IMR-90 (cell line): ENCODE measurements at regions not wholly inside any gene's neighbourhood (a gene's known extent, or its start where the extent isn't known, plus 50 kb on each side); places are given as distances from the start of the nearest gene placed in this dataset.

Experiments used
- ATAC-seq: fragments of 200-7000 bp; cut with Tn5 transposase; 2 replicates; pipeline ENCODE4 v1.9.1; 2020; ENCODE audit warnings: low read depth, mild to moderate bottlenecking, moderate library complexity
- BruUV-seq: library from RNA; stranded (reverse); fragments of 400-500 nt; replicated peaks from 2 replicates; lab custom pipeline; 2021; lab: Mats Ljungman, UMichigan
- CTCF ChIA-PET: fragments of 300-600 bp; formaldehyde crosslinking; extraction: SDS; loops from one replicate; lab custom pipeline; 2021; ENCODE audit warnings: antibody characterized with exemption; lab: Yijun Ruan, JAX
- POLR2A ChIA-PET: fragments of 300-600 bp; sonication (Branson Sonifier 250); formaldehyde crosslinking; loops from one replicate; lab custom pipeline; 2022; ENCODE audit warnings: antibody characterized with exemption; ENCODE audit not compliant: unreplicated experiment; lab: Charles Lee
- DNase-seq: peaks from one replicate; pipeline ENCODE4 v3.0.0; 2013
- H2AFZ ChIP-seq: replicated peaks from 2 replicates; pipeline ENCODE3; 2013; ENCODE audit warnings: low read length, mild to moderate bottlenecking; ENCODE audit not compliant: poor library complexity
- H2AK5ac ChIP-seq: 2 replicates; pipeline ENCODE4 v1.6.1; 2013; ENCODE audit warnings: low read depth, low read length, inconsistent platforms
- H2AK9ac ChIP-seq: replicated peaks from 2 replicates; pipeline ENCODE3; 2013; ENCODE audit warnings: mild to moderate bottlenecking, low read depth, low read length, moderate library complexity; ENCODE audit not compliant: poor library complexity
- H2BK120ac ChIP-seq: 2 replicates; pipeline ENCODE4 v1.6.1; 2013; ENCODE audit warnings: low read depth, low read length, inconsistent platforms
- H2BK15ac ChIP-seq: 3 replicates; pipeline ENCODE4 v1.6.1; 2013; ENCODE audit warnings: low read depth, low read length, inconsistent platforms
- H2BK20ac ChIP-seq: 2 replicates; pipeline ENCODE4 v1.6.1; 2013; ENCODE audit warnings: low read depth, mild to moderate bottlenecking, inconsistent platforms, low read length, moderate library complexity
- H2BK5ac ChIP-seq: 2 replicates; pipeline ENCODE4 v1.6.1; 2013; ENCODE audit warnings: mild to moderate bottlenecking, low read depth, low read length, inconsistent platforms; ENCODE audit not compliant: poor library complexity, severe bottlenecking
- H3K14ac ChIP-seq: replicated peaks from 2 replicates; pipeline ENCODE4 v1.6.1; 2013; ENCODE audit warnings: low read depth, low read length, inconsistent platforms
- H3K18ac ChIP-seq: 2 replicates; pipeline ENCODE4 v1.6.1; 2013; ENCODE audit warnings: low read depth, low read length, control low read depth
- H3K23ac ChIP-seq: 2 replicates; pipeline ENCODE4 v1.6.1; 2013; ENCODE audit warnings: low read depth, low read length, inconsistent platforms
- H3K27ac ChIP-seq: 2 replicates; pipeline ENCODE4 v1.5.1; 2013; ENCODE audit warnings: mild to moderate bottlenecking, control low read depth, low read length; ENCODE audit not compliant: insufficient read depth
- H3K27me3 ChIP-seq: 2 replicates; pipeline ENCODE4 v1.6.1; 2013; ENCODE audit warnings: low read length; ENCODE audit not compliant: control insufficient read depth, insufficient read depth
- H3K36me3 ChIP-seq: 2 replicates; pipeline ENCODE4 v1.6.1; 2013; ENCODE audit warnings: low read length, mixed read lengths; ENCODE audit not compliant: control insufficient read depth, insufficient read depth
- H3K4ac ChIP-seq: 2 replicates; pipeline ENCODE4 v1.6.1; 2013; ENCODE audit warnings: low read depth, low read length, inconsistent platforms
- H3K4me1 ChIP-seq: 2 replicates; pipeline ENCODE4 v1.6.1; 2013; ENCODE audit warnings: low read length, mixed read lengths; ENCODE audit not compliant: control insufficient read depth, insufficient read depth
- H3K4me2 ChIP-seq: 2 replicates; pipeline ENCODE4 v1.6.1; 2013; ENCODE audit warnings: low read depth, mild to moderate bottlenecking, control low read depth, low read length, moderate library complexity
- H3K4me3 ChIP-seq: 2 replicates; pipeline ENCODE4 v1.5.1; 2013; ENCODE audit warnings: low read depth, mild to moderate bottlenecking, control low read depth, low read length, moderate library complexity; ENCODE audit not compliant: insufficient read depth
- H3K56ac ChIP-seq: 2 replicates; pipeline ENCODE4 v1.6.1; 2013; ENCODE audit warnings: low read length, inconsistent platforms; ENCODE audit not compliant: insufficient read depth; ENCODE audit errors: extremely low read depth
- H3K79me1 ChIP-seq, 2 experiments: 2 replicates each; pipeline ENCODE4 v1.6.1; 2013; ENCODE audit warnings: low read length in 2 of 2, inconsistent platforms in 1 of 2, low read depth in 1 of 2
- H3K9ac ChIP-seq: 2 replicates; pipeline ENCODE4 v1.6.1; 2013; ENCODE audit warnings: low read depth, low read length, control low read depth
- H3K9me1 ChIP-seq: 2 replicates; pipeline ENCODE4 v1.6.1; 2013; ENCODE audit warnings: low read length, inconsistent platforms; ENCODE audit not compliant: insufficient read depth
- H3K9me3 ChIP-seq: 2 replicates; pipeline ENCODE4 v1.6.1; 2013; ENCODE audit warnings: low read length; ENCODE audit not compliant: control insufficient read depth, insufficient read depth
- H4K20me1 ChIP-seq: 2 replicates; pipeline ENCODE4 v1.6.1; 2013; ENCODE audit warnings: low read length, inconsistent platforms; ENCODE audit not compliant: insufficient read depth
- H4K5ac ChIP-seq: 2 replicates; pipeline ENCODE4 v1.6.1; 2013; ENCODE audit warnings: mild to moderate bottlenecking, low read depth, low read length, control low read depth
- H4K8ac ChIP-seq, 2 experiments: 2 replicates each; pipeline ENCODE4 v1.6.1; 2013; ENCODE audit warnings: low read depth in 2 of 2, low read length in 2 of 2, control low read depth in 1 of 2, inconsistent platforms in 1 of 2
- H4K91ac ChIP-seq: 2 replicates; pipeline ENCODE4 v1.6.1; 2013; ENCODE audit warnings: low read depth, low read length, inconsistent platforms; ENCODE audit not compliant: insufficient read depth
- BHLHE40 ChIP-seq: fragments of 150-350 bp; IDR thresholded peaks from 2 replicates; pipeline ENCODE4 v1.6.1; 2016; ENCODE audit warnings: mild to moderate bottlenecking, low read depth, low read length
- CEBPB ChIP-seq: IDR thresholded peaks from 2 replicates; pipeline ENCODE4 v1.6.1; 2012; ENCODE audit warnings: low read depth, low read length, improper control_type of control experiment
- CHD1 ChIP-seq: IDR thresholded peaks from 2 replicates; pipeline ENCODE4 v1.6.1; 2012; ENCODE audit warnings: low read depth, low read length, improper control_type of control experiment
- CTCF ChIP-seq: conservative IDR thresholded peaks from 2 replicates; pipeline ENCODE4 v1.5.1; 2012; ENCODE audit warnings: mild to moderate bottlenecking, low read depth, low read length, improper control_type of control experiment
- MAZ ChIP-seq: IDR thresholded peaks from 2 replicates; pipeline ENCODE4 v1.6.1; 2012; ENCODE audit warnings: low read depth, mild to moderate bottlenecking, low read length, improper control_type of control experiment, moderate library complexity, borderline replicate concordance
- MXI1 ChIP-seq: IDR thresholded peaks from 2 replicates; pipeline ENCODE4 v1.6.1; 2012; ENCODE audit warnings: low read depth, mild to moderate bottlenecking, low read length, moderate library complexity, borderline replicate concordance
- NFE2L2 ChIP-seq: fragments of 150-350 bp; IDR thresholded peaks from 2 replicates; pipeline ENCODE4 v1.6.1; 2016; ENCODE audit warnings: low read depth, mild to moderate bottlenecking, low read length
- POLR2A ChIP-seq: IDR thresholded peaks from 2 replicates; pipeline ENCODE4 v1.6.1; 2012; ENCODE audit warnings: mild to moderate bottlenecking, low read depth, low read length
- RAD21 ChIP-seq: IDR thresholded peaks from 2 replicates; pipeline ENCODE4 v1.6.1; 2012; ENCODE audit warnings: low read length, improper control_type of control experiment
- RCOR1 ChIP-seq: IDR thresholded peaks from 2 replicates; pipeline ENCODE4 v1.6.1; 2012; ENCODE audit warnings: mild to moderate bottlenecking, low read length, improper control_type of control experiment; ENCODE audit not compliant: insufficient replicate concordance
- SMC3 ChIP-seq: fragments of 150-350 bp; IDR thresholded peaks from 2 replicates; pipeline ENCODE4 v1.6.1; 2016; ENCODE audit warnings: low read depth, mild to moderate bottlenecking, antibody characterized with exemption, low read length, moderate library complexity
- WGBS, 2 experiments: methylation state at CpG; one replicate each; pipeline versions ENCODE4 v1.1.5 to v1.1.7; 2013; ENCODE audit warnings: missing lambda C conversion rate in 2 of 2; ENCODE audit not compliant: insufficient read length in 1 of 2; ENCODE audit errors: extremely low coverage in 2 of 2; 5-methylcytosine and 5-hydroxymethylcytosine counted together
- dilution Hi-C: fragments of 300-500 bp; cut with HindIII; formaldehyde crosslinking; loops from one replicate; pipeline ENCODE4 v1.14.3; 2018; ENCODE audit warnings: low sequenced_read_pairs; ENCODE audit not compliant: unreplicated experiment
- in situ Hi-C: fragments of 300-500 bp; cut with MboI; formaldehyde crosslinking; loops from 3 replicates; pipeline ENCODE4 v1.14.3; 2019; ENCODE audit warnings: low sequenced_read_pairs, inconsistent platforms, mixed read lengths
- intact Hi-C: fragments of 100-400 bp; cut with micrococcal nuclease; formaldehyde crosslinking; loops from 2 replicates; pipeline ENCODE4 v1.10.0; 2022

GRCh38 chr6:112863753-112864152 is 516.6 kb downstream of the RFPL4B start:
- ChIA-PET POLR2A (no interaction called here), CTCF (no interaction called here)
- H4K8ac ChIP-seq = no peak overlapping the region
- no peaks in the 10 kb centered on the region for H3K27me3 ChIP-seq
- no peak overlapping the region for H4K5ac ChIP-seq
- no peak overlapping the region for H2BK20ac ChIP-seq
- H3K9me1 ChIP-seq = no peaks in the 10 kb centered on the region
- H3K9me3 ChIP-seq = no peaks in the 10 kb centered on the region
- no peak for DNase-seq
- no peak overlapping the region for H2BK15ac ChIP-seq
- H3K27ac ChIP-seq = no peak overlapping the region
- no peak overlapping the region for H4K91ac ChIP-seq
- no peak overlapping the region for H3K4me2 ChIP-seq
- H2AK9ac ChIP-seq = no peak overlapping the region
- no peaks in the 10 kb centered on the region for H3K36me3 ChIP-seq
- TF ChIP-seq MAZ (no peak), POLR2A (no peak), BHLHE40 (no peak), NFE2L2 (no peak), CEBPB (no peak), CTCF (no peak), CHD1 (no peak), SMC3 (no peak), RCOR1 (no peak), MXI1 (no peak), RAD21 (no peak)
- no peak overlapping the region for H3K4me3 ChIP-seq
- H3K9ac ChIP-seq = no peak overlapping the region
- BruUV-seq = no TSS peak
- dilution Hi-C loops = no loop called here
- H3K4me1 ChIP-seq = no peaks in the 10 kb centered on the region; the same call in 1 of the 2 replicates
- no peak overlapping the region for H3K4ac ChIP-seq
- H3K18ac ChIP-seq = no peak overlapping the region
- in situ Hi-C loops = no loop called here
- ATAC-seq = no peak
- no peaks in the 10 kb centered on the region for H3K79me1 ChIP-seq
- H2BK120ac ChIP-seq = no peak overlapping the region
- H2AK5ac ChIP-seq = no peak overlapping the region
- WGBS, 2 experiments = 40% methylated on average over 1 of the region's 1 CpG; no CpG with 5 or more reads in 1 of the 2 experiments
- H3K14ac ChIP-seq = no peak overlapping the region
- no peak overlapping the region for H3K23ac ChIP-seq
- no peak overlapping the region for H2BK5ac ChIP-seq
- H2AFZ ChIP-seq = no peak overlapping the region
- intact Hi-C loops = no loop called here
- H3K56ac ChIP-seq = no peak overlapping the region
- H4K20me1 ChIP-seq = no peaks in the 10 kb centered on the region
